Stimulated activated CD8-positive, alpha-beta memory T cell treated with anti-CD3 and anti-CD28 coated beads, Interleukin-15, amount 100 ng/mL, for 4 hours (primary cell): ENCODE measurements at regions not wholly inside any gene's neighbourhood (a gene's known extent, or its start where the extent isn't known, plus 50 kb on each side); places are given as distances from the start of the nearest gene placed in this dataset.
"Not testable (repeated sequence)": the region's sequence is repeated elsewhere in the genome, so short reads cannot be mapped to it uniquely, and the experiment has no call there.

Experiments
- DNase-seq, 2 donors: peaks; one replicate each; pipeline ENCODE4 v3.0.0-alpha.2; 2020; ENCODE audit warnings: low read depth in 2 of 2

DNA sequence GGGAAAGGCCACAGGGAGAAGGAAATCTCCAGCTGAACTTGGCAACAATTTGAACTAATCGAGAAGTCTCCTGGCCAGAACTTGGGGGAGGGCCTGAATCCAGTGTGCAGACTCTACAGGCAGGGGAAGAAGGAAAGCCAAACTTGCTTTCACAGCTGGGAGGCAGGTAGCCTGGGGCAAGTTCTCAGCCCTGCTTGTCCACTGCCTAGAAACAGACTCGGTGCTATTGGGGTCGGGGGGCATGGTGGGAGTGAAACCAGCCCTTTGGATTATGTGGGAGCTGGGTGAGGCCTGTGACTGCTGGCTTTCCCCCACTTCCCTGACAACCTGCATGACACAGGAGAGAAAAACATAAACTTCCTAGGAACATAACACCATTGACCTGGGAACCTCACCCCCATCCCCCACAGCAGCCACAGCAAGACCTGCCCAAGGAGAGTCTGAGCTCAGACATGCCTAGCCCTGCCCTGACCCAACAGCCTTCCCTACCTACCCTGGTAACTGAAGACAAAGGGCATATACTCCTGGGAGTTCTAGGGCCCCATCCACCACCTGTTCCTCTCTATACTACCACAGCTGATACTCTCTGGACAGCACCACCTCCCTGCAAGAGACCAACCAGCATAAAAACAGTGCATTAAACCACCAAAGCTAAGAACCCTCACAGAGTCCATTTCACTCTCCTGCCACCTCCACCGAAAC is 103.7 kb upstream of the MNS1 start:
- no peak for DNase-seq

DNA sequence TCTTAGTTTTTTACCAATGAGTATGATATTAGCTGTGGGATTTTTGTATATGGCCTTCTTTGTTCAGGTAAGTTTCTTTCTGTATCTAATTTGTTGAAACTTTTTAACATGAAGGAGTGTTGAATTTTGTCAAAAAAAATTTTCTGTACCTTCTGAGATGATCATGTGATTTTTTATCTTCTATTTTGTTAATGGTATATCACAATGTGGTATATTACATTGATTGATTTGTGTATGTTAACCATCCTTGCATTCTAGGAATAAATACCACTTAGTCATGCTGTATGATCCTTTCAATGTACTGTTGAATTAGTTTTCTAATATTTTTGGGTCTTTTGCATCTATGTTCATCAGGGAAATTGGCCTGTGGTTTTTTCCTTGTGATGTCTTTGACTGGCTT is 92.5 kb upstream of the MNS1 start:
- DNase-seq, result no peak

DNA sequence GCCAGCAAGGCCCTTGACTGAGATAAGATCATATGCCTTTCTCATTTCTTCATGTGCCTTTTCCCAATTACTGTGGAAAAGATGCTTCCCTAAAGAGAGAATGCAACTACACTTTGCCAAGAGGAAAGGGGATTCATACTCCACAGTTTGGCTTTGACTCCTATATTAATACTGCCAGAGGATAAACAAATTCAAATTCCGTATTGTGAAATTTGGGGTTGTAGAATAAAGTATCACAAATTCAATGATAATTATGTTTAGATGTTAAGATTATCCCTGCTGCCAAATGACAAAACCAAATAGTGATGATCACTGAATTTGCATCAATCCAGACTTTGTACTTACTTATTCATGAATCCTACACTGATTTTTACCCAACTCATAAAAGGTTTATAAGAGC is 88.5 kb upstream of the MNS1 start:
- DNase-seq, result no peak

DNA sequence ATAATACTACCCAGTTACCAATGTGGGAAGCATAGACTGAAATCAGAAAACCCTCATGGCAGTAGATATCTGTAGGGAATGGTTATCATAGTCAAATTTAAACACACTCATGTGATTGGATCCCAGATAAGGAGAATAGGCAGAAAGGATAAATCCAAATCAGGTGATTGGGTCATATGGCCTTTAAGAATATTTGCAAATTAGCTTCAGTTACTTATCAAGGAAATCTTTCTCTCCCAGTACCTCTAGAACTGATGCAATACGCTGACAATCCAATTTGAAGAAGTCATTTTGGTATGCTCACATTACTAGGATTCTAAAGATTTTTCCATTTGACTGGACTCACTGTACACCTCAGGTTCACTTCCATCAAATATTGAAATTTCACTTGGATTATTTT is 87.7 kb upstream of the MNS1 start:
- DNase-seq, result no peak

DNA sequence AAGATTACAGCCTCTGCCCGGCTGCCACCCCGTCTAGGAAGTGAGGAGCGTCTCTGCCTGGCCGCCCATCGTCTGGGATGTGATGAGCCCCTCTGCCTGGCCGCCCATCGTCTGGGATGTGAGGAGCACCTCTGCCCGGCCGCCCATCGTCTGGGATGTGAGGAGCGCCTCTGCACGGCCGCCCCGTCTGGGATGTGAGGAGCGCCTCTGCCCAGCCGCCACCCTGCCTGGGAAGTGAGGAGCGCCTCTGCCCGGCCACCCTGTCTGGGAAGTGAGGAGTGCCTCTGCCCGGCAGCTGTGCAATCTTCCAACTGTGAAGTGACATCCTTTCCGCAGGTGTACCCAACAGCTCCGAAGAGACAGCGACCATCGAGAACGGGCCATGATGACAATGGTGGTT is 75.6 kb upstream of the MNS1 start:
- DNase-seq, result not testable (repeated sequence)

DNA sequence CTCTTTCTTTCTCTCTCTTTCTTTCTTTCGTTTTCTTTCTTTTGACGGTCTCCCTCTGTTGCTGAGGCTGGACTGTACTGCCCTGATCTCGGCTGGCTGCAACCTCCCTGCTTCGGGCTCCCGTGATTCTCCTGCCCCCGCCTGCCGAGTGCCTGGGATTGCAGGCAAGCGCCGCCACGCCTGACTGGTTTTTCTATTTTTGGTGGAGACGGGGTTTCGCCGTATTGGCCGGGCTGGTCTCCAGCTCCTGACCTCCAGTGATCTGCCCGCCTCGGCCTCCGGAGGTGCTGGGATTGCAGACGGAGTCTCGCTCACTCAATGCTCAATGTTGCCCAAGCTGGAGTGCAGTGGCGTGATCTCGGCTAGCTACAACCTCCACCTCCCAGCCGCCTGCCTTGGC is 75.2 kb upstream of the MNS1 start:
- DNase-seq, result not testable (repeated sequence)

DNA sequence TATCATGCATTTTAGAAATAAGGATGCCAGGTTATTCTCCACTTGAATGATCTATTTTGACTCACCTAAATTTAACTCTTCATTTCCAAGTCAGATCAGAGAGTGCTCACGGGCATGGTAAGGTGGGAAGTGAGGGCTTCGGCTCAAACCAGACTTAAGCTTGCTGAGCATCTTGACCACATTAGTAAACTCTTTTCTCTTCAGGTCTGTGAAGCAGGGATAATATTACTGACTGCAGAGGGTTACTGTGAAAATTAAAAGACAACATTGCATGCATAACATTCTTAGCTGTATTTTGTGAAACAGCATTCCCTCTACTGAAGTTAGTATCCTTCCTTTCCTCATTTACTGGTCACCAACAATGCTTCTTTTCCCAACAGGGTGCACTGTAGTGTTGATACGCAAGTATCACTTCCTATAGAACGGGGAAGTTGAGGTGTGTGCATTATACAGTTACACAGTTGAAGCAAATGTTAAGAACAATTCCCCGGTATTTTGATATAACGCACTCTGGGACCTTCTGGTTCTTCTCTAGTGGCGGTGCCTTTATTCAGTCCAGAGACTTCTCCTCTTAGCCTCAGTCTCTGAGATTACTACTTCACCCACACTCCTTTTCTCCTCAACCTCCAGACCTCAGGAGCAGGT is 74.1 kb upstream of the MNS1 start:
- no peak for DNase-seq

DNA sequence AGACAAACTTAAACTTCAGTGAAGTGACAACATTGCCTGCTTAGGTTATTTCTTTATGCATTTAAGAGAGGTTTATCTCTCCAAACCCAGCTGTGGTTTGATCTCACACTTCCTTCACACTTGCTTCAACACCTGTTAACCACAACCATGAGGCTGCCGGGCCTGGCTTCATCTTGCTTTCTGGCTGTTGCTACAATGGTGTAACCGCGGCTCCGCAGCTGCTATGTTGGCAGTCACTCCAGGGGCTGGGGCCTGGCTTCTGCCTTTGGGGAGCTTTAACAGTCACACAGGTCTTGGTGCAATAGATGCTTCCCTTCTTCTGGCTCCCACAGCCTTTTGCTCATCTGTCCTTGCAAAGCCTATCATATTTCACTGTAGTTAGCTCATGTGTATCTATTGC is 72.9 kb upstream of the MNS1 start:
- peak; percentile 1 to 4 for DNase-seq

DNA sequence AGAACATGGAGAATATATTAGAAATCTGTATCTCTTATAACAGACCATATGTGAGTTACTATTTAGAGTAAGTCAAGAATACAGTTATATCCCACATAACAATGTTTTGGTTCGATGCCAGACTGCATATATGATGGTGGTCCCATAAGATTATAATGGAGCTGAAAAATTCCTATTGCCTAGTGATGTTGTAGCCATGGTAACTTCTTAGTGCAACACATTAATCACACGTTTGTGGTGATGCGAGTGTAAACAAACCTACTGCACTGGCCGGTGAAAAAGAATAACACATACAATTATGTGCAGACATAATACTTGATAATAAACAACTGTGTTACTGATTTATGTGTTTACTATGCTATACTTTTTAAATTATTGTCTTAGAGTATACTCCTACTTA is 69.8 kb upstream of the MNS1 start:
- no peak for DNase-seq

DNA sequence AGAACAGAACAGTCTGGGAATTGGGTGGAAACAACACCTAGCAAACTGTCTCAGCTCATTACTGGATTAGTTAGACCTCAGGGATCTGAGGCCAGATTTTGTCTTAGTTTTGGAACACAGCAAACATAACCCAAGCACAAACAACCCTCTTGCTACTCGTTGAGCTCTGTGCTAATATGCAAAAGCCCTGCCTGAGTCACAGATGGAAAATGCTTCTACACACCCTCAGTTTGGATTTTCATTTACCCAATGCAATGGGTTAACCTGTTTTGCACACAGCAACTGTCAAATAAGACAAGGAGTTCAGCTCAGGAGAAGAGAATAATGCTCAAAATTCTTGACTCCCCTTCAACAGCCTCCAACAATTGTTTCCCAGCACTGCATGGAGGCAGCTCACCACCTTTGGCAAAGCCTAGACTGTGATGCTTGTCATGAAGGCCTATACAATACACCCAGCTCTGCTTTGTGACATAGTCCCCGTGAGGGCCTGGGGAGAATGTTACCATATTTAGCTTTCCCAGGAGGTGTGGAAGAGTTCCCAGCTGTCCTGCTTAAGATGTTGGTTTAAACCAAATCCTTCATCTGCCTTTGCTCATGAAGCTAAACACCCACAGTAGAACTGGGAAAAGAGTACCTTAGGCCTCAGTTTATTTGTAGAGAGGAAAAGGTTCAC is 68.9 kb upstream of the MNS1 start:
- DNase-seq, result no peak

DNA sequence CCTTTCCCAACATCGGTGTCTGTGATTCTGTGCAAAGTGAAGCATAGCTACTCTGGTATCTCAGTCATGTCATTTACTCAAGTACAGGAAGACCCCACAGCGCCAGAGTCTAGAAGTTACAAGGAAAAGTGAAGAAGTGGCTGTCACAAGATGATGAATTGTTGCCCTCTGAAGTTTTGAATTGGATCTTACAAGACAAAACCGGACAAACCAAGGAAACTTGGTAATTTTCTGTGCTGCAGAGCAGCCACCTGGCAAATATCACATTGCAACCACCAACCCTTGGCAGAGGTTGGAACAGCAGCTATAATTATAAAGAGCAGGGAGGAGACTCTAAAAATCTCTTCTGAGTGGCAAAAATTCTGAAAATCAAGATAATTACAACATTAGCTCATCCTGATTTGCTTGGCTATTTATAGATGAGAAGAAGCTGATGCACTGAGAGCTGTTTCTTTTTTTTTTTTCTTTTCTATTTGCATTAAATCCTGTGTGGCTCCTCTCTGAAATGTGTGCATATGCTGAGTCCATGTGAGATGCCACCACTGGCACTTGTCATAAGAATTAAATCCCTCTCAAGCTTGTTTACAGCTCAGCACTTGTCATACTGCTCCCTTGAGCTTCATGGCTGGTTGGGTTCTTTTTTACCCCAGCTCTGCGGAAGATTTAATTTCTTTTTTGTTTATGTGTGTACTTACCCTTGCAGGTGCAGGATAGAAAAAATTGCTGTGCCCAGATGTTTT is 68.0 kb upstream of the MNS1 start:
- no peak for DNase-seq

DNA sequence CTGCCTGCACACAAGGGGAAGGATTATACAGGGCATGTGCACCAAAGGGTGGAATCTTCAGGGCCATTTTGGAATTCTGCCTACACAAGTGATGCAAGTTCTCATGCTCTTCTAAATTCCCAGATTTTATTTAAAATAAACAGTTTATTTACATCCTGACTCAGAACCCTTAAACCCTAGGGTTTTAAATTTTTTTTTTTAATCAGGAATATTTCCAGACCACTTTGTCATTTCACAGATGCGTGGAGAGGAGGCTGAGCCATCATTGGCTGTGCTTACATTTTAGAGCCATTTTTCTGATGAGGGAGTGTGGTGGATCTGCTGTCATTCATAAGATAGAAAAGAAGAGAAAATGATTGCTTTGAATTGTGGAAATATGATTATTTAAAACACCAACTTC is 65.2 kb upstream of the MNS1 start:
- DNase-seq, result no peak

DNA sequence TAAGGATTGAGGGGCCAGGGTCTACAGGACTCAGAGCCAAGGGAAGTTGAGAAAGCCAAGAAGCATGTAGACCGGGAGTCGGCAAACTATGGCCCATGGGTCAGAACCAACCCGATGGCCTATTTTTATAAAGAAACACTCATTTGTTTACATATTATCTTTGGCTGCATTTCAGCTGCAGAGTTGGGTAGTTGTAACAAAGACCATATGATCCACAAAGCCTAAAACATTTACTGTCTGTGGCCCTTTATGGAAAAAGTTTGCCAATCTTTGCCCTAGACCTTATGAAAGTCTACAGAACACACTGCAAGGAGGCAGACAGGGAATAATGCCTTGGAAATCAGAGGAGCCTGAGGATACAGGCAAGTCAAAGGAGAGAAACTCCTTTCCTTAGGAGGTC is 63.2 kb upstream of the MNS1 start:
- DNase-seq, result no peak

DNA sequence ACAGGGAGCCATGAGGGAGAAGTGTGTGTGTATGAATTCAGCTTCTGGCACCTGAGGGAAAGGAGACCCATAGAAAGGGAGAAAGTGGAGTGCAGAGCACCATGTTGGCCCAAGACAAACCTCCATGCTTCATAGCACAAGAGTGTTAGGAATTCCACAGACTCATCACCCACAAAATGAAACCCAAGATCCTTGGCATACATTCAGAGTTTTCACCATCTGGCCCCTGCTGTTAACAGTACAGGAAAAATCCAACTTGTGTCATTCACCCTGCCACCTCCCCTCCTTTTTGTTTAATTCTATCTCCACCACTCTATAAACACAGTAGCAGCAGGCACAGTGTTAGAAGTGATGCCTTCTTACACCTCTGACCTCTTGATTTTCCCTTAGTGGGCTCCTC is 60.0 kb upstream of the MNS1 start:
- DNase-seq, result no peak

DNA sequence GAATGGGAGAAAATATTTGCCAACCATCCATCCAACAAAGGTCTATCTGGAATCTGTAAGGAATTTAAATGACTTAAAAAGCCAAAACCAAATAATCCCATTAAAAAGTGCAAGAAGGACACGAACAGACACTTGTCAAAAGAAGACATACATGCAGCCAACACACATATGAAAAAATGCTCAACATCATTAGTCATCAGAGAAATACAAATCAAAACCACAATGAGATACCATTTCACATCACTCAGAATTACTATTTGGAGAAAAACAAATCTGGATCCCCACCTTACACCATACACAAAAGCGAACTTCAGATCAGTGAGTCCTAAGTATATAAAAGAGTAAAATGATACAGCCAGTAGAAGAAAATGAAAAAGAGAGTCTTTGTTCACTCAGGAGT is 58.6 kb upstream of the MNS1 start:
- DNase-seq, result no peak

DNA sequence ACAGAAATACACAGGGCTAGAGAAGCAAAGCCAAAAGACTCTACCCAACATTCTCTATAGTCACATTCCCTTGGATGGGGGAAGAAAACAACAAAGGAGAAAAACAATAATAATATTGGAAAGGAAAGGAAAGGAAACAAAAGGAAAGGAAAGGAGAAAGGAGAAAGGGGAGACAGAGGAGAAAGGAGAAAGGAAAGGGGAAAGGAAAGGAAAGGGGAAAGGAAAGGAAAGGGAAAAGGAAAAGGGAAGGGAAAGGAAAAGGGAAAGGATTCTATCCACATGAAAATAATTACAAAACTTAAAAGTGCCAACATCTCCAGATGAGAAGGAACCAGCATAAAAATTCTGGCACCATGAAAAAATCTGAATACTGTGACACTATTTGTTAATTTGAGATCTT is 54.1 kb upstream of the MNS1 start:
- DNase-seq, result no peak
